Keratinocyte (primary cell): ENCODE measurements at regions not wholly inside any gene's neighbourhood (a gene's known extent, or its start where the extent isn't known, plus 50 kb on each side); places are given as distances from the start of the nearest gene placed in this dataset.

Source experiments
- DNase-seq: peaks from one replicate; pipeline ENCODE4 v3.0.0-alpha.2; 2011; ENCODE audit warnings: low read depth, missing footprints, low spot score
- FAIRE-seq: peaks from 2 replicates; lab custom pipeline; 2011; peaks lifted over from hg19 to GRCh38; lab: Jason Lieb, UNC
- H2AFZ ChIP-seq: 2 replicates; pipeline ENCODE4 v1.6.0; 2012; ENCODE audit warnings: low read length, control low read depth, inconsistent platforms; ENCODE audit not compliant: control insufficient read depth
- H3K27ac ChIP-seq: 2 replicates; pipeline ENCODE4 v1.5.1; 2011; ENCODE audit warnings: low read length; ENCODE audit not compliant: control insufficient read depth, insufficient read depth
- H3K27me3 ChIP-seq: 3 replicates; pipeline ENCODE4 v1.6.0; 2011; ENCODE audit warnings: low read length; ENCODE audit not compliant: control insufficient read depth, insufficient read depth; ENCODE audit errors: extremely low read depth
- H3K36me3 ChIP-seq, 2 experiments: 2 replicates in 1 of 2; 3 replicates in 1 of 2; pipeline ENCODE4 v1.5.1; 2011; ENCODE audit warnings: low read length in 2 of 2, mild to moderate bottlenecking in 1 of 2; ENCODE audit not compliant: control insufficient read depth in 2 of 2, insufficient read depth in 2 of 2; ENCODE audit errors: extremely low read depth in 1 of 2
- H3K4me1 ChIP-seq: 3 replicates; pipeline ENCODE4 v1.5.1; 2011; ENCODE audit warnings: low read length; ENCODE audit not compliant: control insufficient read depth, insufficient read depth; ENCODE audit errors: extremely low read depth
- H3K4me2 ChIP-seq: 3 replicates; pipeline ENCODE4 v1.6.0; 2011; ENCODE audit warnings: low read depth, low read length; ENCODE audit not compliant: control insufficient read depth, insufficient read depth; ENCODE audit errors: extremely low read depth
- H3K4me3 ChIP-seq, 3 experiments: fragments of 200-600 bp in 1 of 3; sonication (generic) in 1 of 3; 2 replicates in 2 of 3; 3 replicates in 1 of 3; pipeline ENCODE4 v1.5.1; 2011 to 2016; ENCODE audit warnings: low read length in 3 of 3, mild to moderate bottlenecking in 3 of 3, control low read depth in 2 of 3, inconsistent platforms in 1 of 3, low read depth in 1 of 3, mixed read lengths in 1 of 3, mixed run types in 1 of 3, moderate library complexity in 1 of 3; ENCODE audit not compliant: control insufficient read depth in 2 of 3, insufficient read depth in 2 of 3; ENCODE audit errors: extremely low read depth in 1 of 3
- H3K79me2 ChIP-seq: 2 replicates; pipeline ENCODE4 v1.6.0; 2012; ENCODE audit warnings: low read length; ENCODE audit not compliant: control insufficient read depth, insufficient read depth
- H3K9ac ChIP-seq: 3 replicates; pipeline ENCODE4 v1.6.0; 2011; ENCODE audit warnings: low read length; ENCODE audit not compliant: control insufficient read depth, insufficient read depth; ENCODE audit errors: extremely low read depth
- H3K9me1 ChIP-seq: 3 replicates; pipeline ENCODE4 v1.6.0; 2011; ENCODE audit warnings: low read length; ENCODE audit not compliant: control insufficient read depth, insufficient read depth; ENCODE audit errors: extremely low read depth
- H3K9me3 ChIP-seq: 2 replicates; pipeline ENCODE4 v1.5.1; 2012; ENCODE audit warnings: low read depth, low read length; ENCODE audit not compliant: control insufficient read depth
- H4K20me1 ChIP-seq: 3 replicates; pipeline ENCODE4 v1.6.0; 2011; ENCODE audit warnings: low read length; ENCODE audit not compliant: control insufficient read depth, insufficient read depth; ENCODE audit errors: extremely low read depth
- EZH2 ChIP-seq: IDR thresholded peaks from one replicate; pipeline ENCODE4 v1.6.1; 2012; ENCODE audit warnings: inconsistent platforms, mild to moderate bottlenecking, low read length, moderate library complexity
- dilution Hi-C: fragments of 300-500 bp; cut with MboI; formaldehyde crosslinking; loops from one replicate; pipeline ENCODE4 v1.7.0; 2020; ENCODE audit warnings: low sequenced_read_pairs; ENCODE audit not compliant: extremely low pct_ligation_motif_present
- TF ChIP-seq, protein P1 (sequence below), 3 experiments: IDR thresholded peaks in 1 of 3; conservative IDR thresholded peaks in 1 of 3; optimal IDR thresholded peaks in 1 of 3; 2 replicates in 2 of 3; 3 replicates in 1 of 3; pipeline versions ENCODE3 to v1.5.1; 2011; ENCODE audit warnings: low read length in 3 of 3, mild to moderate bottlenecking in 3 of 3, moderate library complexity in 2 of 3, control low read depth in 1 of 3, inconsistent platforms in 1 of 3; ENCODE audit not compliant: insufficient read depth in 2 of 3; ENCODE audit errors: extremely low read depth in 1 of 3

DNA sequence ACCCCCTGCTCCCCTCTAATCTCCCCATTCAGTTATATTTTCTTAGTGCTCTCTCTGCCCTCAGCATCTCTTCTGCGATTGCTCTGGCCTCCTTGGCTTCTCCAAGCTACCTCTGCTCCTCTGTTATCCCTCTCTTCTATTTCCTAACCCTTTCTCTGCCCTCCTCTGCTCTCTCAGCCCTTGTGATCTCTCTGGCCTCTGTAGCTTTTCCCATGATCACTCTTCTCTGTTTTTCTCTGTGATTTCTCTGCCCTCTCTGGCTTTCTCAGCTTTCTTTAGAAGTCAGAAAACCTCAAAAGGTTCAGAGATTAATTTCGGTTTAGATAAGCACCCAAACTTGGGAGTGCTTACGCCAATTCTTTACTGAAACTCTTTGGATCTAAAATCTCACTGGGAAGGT lies 795.0 kb downstream of the DIAPH3 start:
- no peak for FAIRE-seq
- TF ChIP-seq, protein P1, sequence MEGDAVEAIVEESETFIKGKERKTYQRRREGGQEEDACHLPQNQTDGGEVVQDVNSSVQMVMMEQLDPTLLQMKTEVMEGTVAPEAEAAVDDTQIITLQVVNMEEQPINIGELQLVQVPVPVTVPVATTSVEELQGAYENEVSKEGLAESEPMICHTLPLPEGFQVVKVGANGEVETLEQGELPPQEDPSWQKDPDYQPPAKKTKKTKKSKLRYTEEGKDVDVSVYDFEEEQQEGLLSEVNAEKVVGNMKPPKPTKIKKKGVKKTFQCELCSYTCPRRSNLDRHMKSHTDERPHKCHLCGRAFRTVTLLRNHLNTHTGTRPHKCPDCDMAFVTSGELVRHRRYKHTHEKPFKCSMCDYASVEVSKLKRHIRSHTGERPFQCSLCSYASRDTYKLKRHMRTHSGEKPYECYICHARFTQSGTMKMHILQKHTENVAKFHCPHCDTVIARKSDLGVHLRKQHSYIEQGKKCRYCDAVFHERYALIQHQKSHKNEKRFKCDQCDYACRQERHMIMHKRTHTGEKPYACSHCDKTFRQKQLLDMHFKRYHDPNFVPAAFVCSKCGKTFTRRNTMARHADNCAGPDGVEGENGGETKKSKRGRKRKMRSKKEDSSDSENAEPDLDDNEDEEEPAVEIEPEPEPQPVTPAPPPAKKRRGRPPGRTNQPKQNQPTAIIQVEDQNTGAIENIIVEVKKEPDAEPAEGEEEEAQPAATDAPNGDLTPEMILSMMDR (optimal IDR thresholded peaks at IDR 0.05 in 1 of 3, IDR thresholded peaks at IDR 0.05 in 1 of 3, conservative IDR thresholded peaks at IDR 0.05 in 1 of 3; ENCODE audit: extremely low read depth in 1 of 3, insufficient read depth in 2 of 3, low read length in 3 of 3): no peak
- TF ChIP-seq EZH2: no peak
- Histone ChIP-seq H3K4me3 (no peak overlapping the region), H4K20me1 (no peaks in the 10 kb centered on the region), H3K9ac (no peak overlapping the region), H3K9me3 (no peaks in the 10 kb centered on the region), H2AFZ (no peak overlapping the region), H3K4me1 (no peaks in the 10 kb centered on the region), H3K27ac (no peak overlapping the region), H3K36me3 (no peaks in the 10 kb centered on the region), H3K4me2 (no peak overlapping the region), H3K27me3 (no peaks in the 10 kb centered on the region), H3K79me2 (no peaks in the 10 kb centered on the region), H3K9me1 (no peaks in the 10 kb centered on the region)
- dilution Hi-C loops: no loop called here
- no peak for DNase-seq

DNA sequence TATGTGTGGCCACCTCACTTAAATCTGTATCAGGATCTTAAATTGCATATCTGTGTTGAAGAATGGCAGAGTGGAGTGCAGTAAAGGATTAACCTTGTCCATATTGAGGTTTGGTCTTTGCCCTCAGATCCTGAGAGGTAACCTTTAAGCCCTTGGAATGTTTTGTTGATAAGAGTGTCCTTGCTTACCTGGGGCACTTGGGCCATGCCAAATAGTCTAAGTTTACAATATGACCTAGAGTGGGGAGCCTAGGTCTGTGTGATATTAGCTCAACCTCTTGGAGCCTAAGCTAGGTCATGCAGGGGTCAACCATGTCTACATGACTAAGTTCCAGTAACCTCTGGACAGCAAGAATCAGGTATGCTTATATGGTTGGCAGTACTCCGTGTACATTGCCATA lies 792.5 kb downstream of the DIAPH3 start:
- Histone ChIP-seq H3K36me3 (no peaks in the 10 kb centered on the region), H3K4me1 (no peaks in the 10 kb centered on the region), H3K4me3 (no peak overlapping the region), H3K27me3 (no peaks in the 10 kb centered on the region), H3K9me1 (no peaks in the 10 kb centered on the region), H4K20me1 (no peaks in the 10 kb centered on the region), H3K9ac (no peak overlapping the region), H3K27ac (no peak overlapping the region), H2AFZ (no peak overlapping the region), H3K9me3 (no peaks in the 10 kb centered on the region), H3K79me2 (no peaks in the 10 kb centered on the region), H3K4me2 (no peak overlapping the region)
- TF ChIP-seq EZH2: no peak
- TF ChIP-seq, protein P1 (optimal IDR thresholded peaks at IDR 0.05 in 1 of 3, IDR thresholded peaks at IDR 0.05 in 1 of 3, conservative IDR thresholded peaks at IDR 0.05 in 1 of 3; ENCODE audit: extremely low read depth in 1 of 3, insufficient read depth in 2 of 3, low read length in 3 of 3): no peak
- FAIRE-seq: no peak
- no peak for DNase-seq
- dilution Hi-C loops: no loop called here
